H9 (cell line): ENCODE measurements at regions not wholly inside any gene's neighbourhood (a gene's known extent, or its start where the extent isn't known, plus 50 kb on each side); places are given as distances from the start of the nearest gene placed in this dataset.

ENCODE experiments used
- DNase-seq: peaks from one replicate; pipeline ENCODE4 v3.0.0-alpha.2; 2017
- H2AFZ ChIP-seq: one replicate; pipeline ENCODE4 v1.6.1; 2013; ENCODE audit warnings: mild to moderate bottlenecking, low read length, control low read depth, moderate library complexity
- H2AK5ac ChIP-seq: 2 replicates; pipeline ENCODE4 v1.6.1; 2013; ENCODE audit warnings: low read length, control low read depth, mixed read lengths; ENCODE audit not compliant: insufficient read length
- H2BK120ac ChIP-seq: one replicate; pipeline ENCODE4 v1.6.1; 2013; ENCODE audit warnings: low read depth, mild to moderate bottlenecking, low read length, control low read depth, inconsistent platforms; ENCODE audit not compliant: poor library complexity, severe bottlenecking
- H2BK12ac ChIP-seq: 2 replicates; pipeline ENCODE4 v1.6.1; 2013; ENCODE audit warnings: low read length, control low read depth, mixed read lengths, low read depth; ENCODE audit not compliant: insufficient read length
- H2BK15ac ChIP-seq: 2 replicates; pipeline ENCODE4 v1.6.1; 2013; ENCODE audit warnings: low read depth, low read length, control low read depth
- H2BK20ac ChIP-seq: one replicate; pipeline ENCODE4 v1.6.1; 2013; ENCODE audit warnings: low read depth, mild to moderate bottlenecking, low read length, control low read depth, inconsistent platforms; ENCODE audit not compliant: poor library complexity, severe bottlenecking
- H2BK5ac ChIP-seq: 2 replicates; pipeline ENCODE4 v1.6.1; 2013; ENCODE audit warnings: low read length, control low read depth, mixed read lengths; ENCODE audit not compliant: insufficient read length
- H3K14ac ChIP-seq: 2 replicates; pipeline ENCODE4 v1.6.1; 2013; ENCODE audit warnings: low read length, control low read depth; ENCODE audit not compliant: insufficient read depth
- H3K18ac ChIP-seq: 2 replicates; pipeline ENCODE4 v1.6.1; 2013; ENCODE audit warnings: low read depth, mild to moderate bottlenecking, mixed read lengths, low read length, control low read depth; ENCODE audit not compliant: insufficient read length
- H3K23ac ChIP-seq: 2 replicates; pipeline ENCODE4 v1.6.1; 2013; ENCODE audit warnings: low read length, control low read depth, mixed read lengths, low read depth; ENCODE audit not compliant: insufficient read length
- H3K23me2 ChIP-seq: 2 replicates; pipeline ENCODE4 v1.6.1; 2013; ENCODE audit warnings: low read depth, mild to moderate bottlenecking, mixed read lengths, low read length, control low read depth; ENCODE audit not compliant: insufficient read length, poor library complexity, severe bottlenecking
- H3K27ac ChIP-seq: 2 replicates; pipeline ENCODE4 v1.5.1; 2013; ENCODE audit warnings: low read length, control low read depth, mixed read lengths, low read depth; ENCODE audit not compliant: insufficient read length
- H3K27me3 ChIP-seq: 2 replicates; pipeline ENCODE4 v1.6.1; 2013; ENCODE audit warnings: low read length, control low read depth, inconsistent platforms; ENCODE audit not compliant: insufficient read depth
- H3K4ac ChIP-seq: 2 replicates; pipeline ENCODE4 v1.6.1; 2013; ENCODE audit warnings: low read depth, mild to moderate bottlenecking, control low read depth, inconsistent platforms, low read length, moderate library complexity
- H3K4me1 ChIP-seq: 2 replicates; pipeline ENCODE4 v1.6.1; 2013; ENCODE audit warnings: low read length, control low read depth, inconsistent platforms; ENCODE audit not compliant: insufficient read depth
- H3K4me2 ChIP-seq: 2 replicates; pipeline ENCODE4 v1.6.1; 2013; ENCODE audit warnings: low read length, control low read depth, mixed read lengths; ENCODE audit not compliant: insufficient read length, insufficient read depth
- H3K56ac ChIP-seq: 2 replicates; pipeline ENCODE4 v1.6.1; 2013; ENCODE audit warnings: low read depth, mild to moderate bottlenecking, mixed read lengths, low read length, control low read depth; ENCODE audit not compliant: insufficient read length
- H3K79me1 ChIP-seq: 2 replicates; pipeline ENCODE4 v1.6.1; 2013; ENCODE audit warnings: low read depth, mild to moderate bottlenecking, moderate library complexity, low read length, control low read depth, inconsistent platforms; ENCODE audit not compliant: insufficient read depth, poor library complexity, severe bottlenecking
- H3K79me2 ChIP-seq: 2 replicates; pipeline ENCODE4 v1.6.1; 2013; ENCODE audit warnings: low read length, control low read depth, inconsistent platforms; ENCODE audit not compliant: insufficient read depth
- H3K9ac ChIP-seq: 2 replicates; pipeline ENCODE4 v1.6.1; 2013; ENCODE audit warnings: low read length, control low read depth, mixed read lengths; ENCODE audit not compliant: insufficient read length; ENCODE audit errors: extremely low read depth
- H3K9me3 ChIP-seq: one replicate; pipeline ENCODE4 v1.6.1; 2013; ENCODE audit warnings: low read depth, low read length, inconsistent platforms; ENCODE audit not compliant: control insufficient read depth
- H3T11ph ChIP-seq: one replicate; pipeline ENCODE4 v1.6.1; 2013; ENCODE audit warnings: mild to moderate bottlenecking, low read length, control low read depth, inconsistent platforms
- H4K20me1 ChIP-seq: one replicate; pipeline ENCODE4 v1.6.1; 2013; ENCODE audit not compliant: control insufficient read depth, insufficient read length, insufficient read depth
- H4K5ac ChIP-seq: 2 replicates; pipeline ENCODE4 v1.6.1; 2013; ENCODE audit warnings: low read depth, mild to moderate bottlenecking, mixed read lengths, low read length, control low read depth; ENCODE audit not compliant: insufficient read length
- H4K8ac ChIP-seq: replicated peaks from 2 replicates; pipeline ENCODE4 v1.6.1; 2013; ENCODE audit warnings: low read length, control low read depth, mixed read lengths, low read depth; ENCODE audit not compliant: insufficient read length
- H4K91ac ChIP-seq: 2 replicates; pipeline ENCODE4 v1.6.1; 2013; ENCODE audit warnings: low read depth, mild to moderate bottlenecking, moderate library complexity, mixed read lengths, low read length, control low read depth; ENCODE audit not compliant: insufficient read length
- H3K27ac Mint-ChIP-seq, 3 experiments: 2 replicates in 2 of 3; 3 replicates in 1 of 3; pipeline ENCODE4 v1.8.0; 2020 to 2021; ENCODE audit warnings: mixed read lengths in 3 of 3, mild to moderate bottlenecking in 1 of 3, moderate library complexity in 1 of 3
- H3K27me3 Mint-ChIP-seq: 2 replicates; pipeline ENCODE4 v1.8.0; 2021; ENCODE audit warnings: low read depth, mild to moderate bottlenecking, moderate library complexity, mixed read lengths
- H3K36me3 Mint-ChIP-seq, 3 experiments: 2 replicates in 2 of 3; 3 replicates in 1 of 3; pipeline ENCODE4 v1.8.0; 2020 to 2021; ENCODE audit warnings: low read depth in 3 of 3, mixed read lengths in 3 of 3; ENCODE audit not compliant: insufficient read depth in 1 of 3
- H3K4me1 Mint-ChIP-seq, 2 experiments: 2 replicates each; pipeline ENCODE4 v1.8.0; 2020; ENCODE audit warnings: mixed read lengths in 2 of 2
- H3K4me3 Mint-ChIP-seq, 2 experiments: 2 replicates in 1 of 2; 3 replicates in 1 of 2; pipeline ENCODE4 v1.8.0; 2020 to 2021; ENCODE audit warnings: mild to moderate bottlenecking in 2 of 2, mixed read lengths in 2 of 2, moderate library complexity in 1 of 2
- H3K9me3 Mint-ChIP-seq, 2 experiments: 2 replicates in 1 of 2; 3 replicates in 1 of 2; pipeline ENCODE4 v1.8.0; 2020; ENCODE audit warnings: mild to moderate bottlenecking in 2 of 2, mixed read lengths in 2 of 2, moderate library complexity in 1 of 2
- WGBS: extraction: QIAGEN DNeasy Blood & Tissue Kit; methylation state at CpG from one replicate; pipeline ENCODE4 v1.1.7; 2013; ENCODE audit warnings: missing lambda C conversion rate, low lambda C conversion rate, mixed read lengths; ENCODE audit not compliant: insufficient read length; ENCODE audit errors: extremely low coverage; 5-methylcytosine and 5-hydroxymethylcytosine counted together
- TF ChIP-seq, protein P1 (sequence below): fragments of 200-600 bp; sonication (generic); conservative IDR thresholded peaks from 3 replicates; pipeline ENCODE4 v1.8.0; 2021; ENCODE audit warnings: antibody characterized with exemption, mild to moderate bottlenecking

DNA sequence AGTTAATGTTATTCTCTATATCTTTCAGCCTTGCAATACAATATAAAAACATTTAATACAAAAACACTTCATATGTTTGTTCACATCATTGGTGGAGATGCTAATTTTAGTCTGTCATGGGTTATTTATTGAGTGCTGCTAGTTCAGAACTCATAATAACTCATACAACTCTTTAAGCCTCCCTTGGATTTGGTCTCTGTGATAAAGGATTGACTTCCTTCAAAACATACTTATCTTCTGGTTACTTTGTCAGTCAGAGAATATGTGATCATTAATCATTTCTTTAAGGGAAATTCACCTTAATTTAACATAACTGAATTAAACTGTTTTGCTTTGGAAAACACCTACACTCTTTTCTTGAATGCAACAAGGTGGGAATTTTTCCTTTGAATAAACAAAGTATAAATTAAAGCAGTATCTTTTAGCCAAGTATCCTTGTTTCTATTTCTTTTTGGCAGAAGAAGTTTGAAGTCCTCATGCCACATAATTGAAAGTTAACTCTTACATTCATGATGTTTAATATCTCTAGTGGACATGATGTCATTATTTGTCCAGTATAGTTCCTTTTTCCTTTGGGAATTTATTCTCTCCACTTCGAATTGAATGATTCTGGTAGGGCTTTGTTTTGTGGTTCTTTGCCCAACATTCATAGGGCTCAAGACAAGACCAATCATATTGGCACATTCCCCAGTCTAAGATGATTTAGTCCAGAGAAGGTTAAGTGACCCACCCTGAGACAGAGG, 133.2 kb upstream of the CENPW start:
- no peaks in the 10 kb centered on the region; the same call in 1 of the 2 replicates for H3K4me1 ChIP-seq
- H3K27me3 ChIP-seq, result no peaks in the 10 kb centered on the region
- H4K20me1 ChIP-seq, result no peaks in the 10 kb centered on the region
- H3K27me3 Mint-ChIP-seq, result no peaks in the 10 kb centered on the region
- no peak for DNase-seq
- no peak overlapping the region for H2BK15ac ChIP-seq
- H4K8ac ChIP-seq, result no peak overlapping the region
- H3K4ac ChIP-seq, result no peak overlapping the region
- no peak overlapping the region for H4K5ac ChIP-seq
- no peak overlapping the region for H2BK120ac ChIP-seq
- H3K79me2 ChIP-seq, result no peaks in the 10 kb centered on the region
- H2BK5ac ChIP-seq, result no peak overlapping the region
- H2BK20ac ChIP-seq, result no peak overlapping the region
- no peak overlapping the region for H3K18ac ChIP-seq
- H3K27ac Mint-ChIP-seq, result no peak overlapping the region
- H3K56ac ChIP-seq, result no peak overlapping the region
- no peak overlapping the region for H3K4me3 Mint-ChIP-seq
- no peak overlapping the region for H3T11ph ChIP-seq
- H3K9ac ChIP-seq, result no peak overlapping the region
- H3K23me2 ChIP-seq, result no peaks in the 10 kb centered on the region
- H3K27ac ChIP-seq, result no peak overlapping the region
- H3K36me3 Mint-ChIP-seq, result no peaks in the 10 kb centered on the region
- no peak overlapping the region for H4K91ac ChIP-seq
- no peak overlapping the region for H3K14ac ChIP-seq
- no peak overlapping the region for H2AFZ ChIP-seq
- H3K79me1 ChIP-seq, result no peaks in the 10 kb centered on the region
- TF ChIP-seq, protein P1, sequence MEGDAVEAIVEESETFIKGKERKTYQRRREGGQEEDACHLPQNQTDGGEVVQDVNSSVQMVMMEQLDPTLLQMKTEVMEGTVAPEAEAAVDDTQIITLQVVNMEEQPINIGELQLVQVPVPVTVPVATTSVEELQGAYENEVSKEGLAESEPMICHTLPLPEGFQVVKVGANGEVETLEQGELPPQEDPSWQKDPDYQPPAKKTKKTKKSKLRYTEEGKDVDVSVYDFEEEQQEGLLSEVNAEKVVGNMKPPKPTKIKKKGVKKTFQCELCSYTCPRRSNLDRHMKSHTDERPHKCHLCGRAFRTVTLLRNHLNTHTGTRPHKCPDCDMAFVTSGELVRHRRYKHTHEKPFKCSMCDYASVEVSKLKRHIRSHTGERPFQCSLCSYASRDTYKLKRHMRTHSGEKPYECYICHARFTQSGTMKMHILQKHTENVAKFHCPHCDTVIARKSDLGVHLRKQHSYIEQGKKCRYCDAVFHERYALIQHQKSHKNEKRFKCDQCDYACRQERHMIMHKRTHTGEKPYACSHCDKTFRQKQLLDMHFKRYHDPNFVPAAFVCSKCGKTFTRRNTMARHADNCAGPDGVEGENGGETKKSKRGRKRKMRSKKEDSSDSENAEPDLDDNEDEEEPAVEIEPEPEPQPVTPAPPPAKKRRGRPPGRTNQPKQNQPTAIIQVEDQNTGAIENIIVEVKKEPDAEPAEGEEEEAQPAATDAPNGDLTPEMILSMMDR, result no peak
- peaks cover 0 to 2% of the 10 kb centered on the region in 2 experiments; a peak in 1 of 4 replicates for H3K4me1 Mint-ChIP-seq
- no peak overlapping the region for H3K4me2 ChIP-seq
- no peak overlapping the region for H2BK12ac ChIP-seq
- H3K9me3 Mint-ChIP-seq, result no peaks in the 10 kb centered on the region
- H3K9me3 ChIP-seq, result no peaks in the 10 kb centered on the region
- H2AK5ac ChIP-seq, result no peak overlapping the region
- no peak overlapping the region for H3K23ac ChIP-seq
- no CpG with 5 or more reads among the region's 1 CpG for WGBS
